ENCODE measurements at regions not wholly inside any gene's neighbourhood (a gene's known extent, or its start where the extent isn't known, plus 50 kb on each side); places are given as distances from the start of the nearest gene placed in this dataset.
"Not testable (repeated sequence)": the region's sequence is repeated elsewhere in the genome, so short reads cannot be mapped to it uniquely, and the experiment has no call there.

DNA sequence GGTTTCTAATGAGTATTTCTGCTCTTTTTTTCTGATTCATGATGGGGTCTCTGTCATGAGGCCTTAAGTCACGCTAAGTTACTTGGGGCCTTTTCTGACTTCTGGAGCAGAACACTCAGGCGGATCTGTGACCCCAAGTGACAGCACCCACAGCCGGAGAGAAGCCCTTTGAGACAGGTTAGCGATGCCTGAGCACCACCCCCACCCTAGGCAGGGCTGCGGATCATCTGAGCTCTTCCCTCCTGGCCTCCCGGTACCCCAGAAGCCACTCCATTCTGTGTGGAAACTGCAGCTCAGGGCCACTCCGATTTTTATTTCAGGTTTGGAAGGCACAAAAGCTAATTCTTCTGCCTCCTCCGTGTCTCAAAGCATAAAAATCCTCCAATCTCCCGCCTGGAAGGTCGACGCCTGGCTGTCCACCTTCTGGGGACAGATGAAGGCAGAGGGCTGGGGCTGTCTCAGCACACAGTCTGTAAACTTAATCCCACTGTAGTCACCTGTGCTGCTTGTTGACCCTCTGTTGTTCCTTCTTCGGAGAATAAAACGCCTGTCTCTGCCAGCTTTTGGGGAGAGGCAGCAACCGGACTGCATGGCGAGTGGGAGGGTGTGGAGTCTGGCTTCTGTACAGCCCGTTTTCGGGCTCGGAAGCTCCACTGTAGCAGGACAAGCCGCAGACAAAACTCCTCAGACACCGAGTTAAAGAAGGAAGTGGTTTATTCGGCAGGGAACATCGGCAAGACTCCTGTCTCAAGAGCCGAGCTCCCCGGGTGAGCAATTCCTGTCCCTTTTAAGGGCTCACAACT, 88.8 kb downstream of the SPRY4 start:
- TF ChIP-seq, protein P1, sequence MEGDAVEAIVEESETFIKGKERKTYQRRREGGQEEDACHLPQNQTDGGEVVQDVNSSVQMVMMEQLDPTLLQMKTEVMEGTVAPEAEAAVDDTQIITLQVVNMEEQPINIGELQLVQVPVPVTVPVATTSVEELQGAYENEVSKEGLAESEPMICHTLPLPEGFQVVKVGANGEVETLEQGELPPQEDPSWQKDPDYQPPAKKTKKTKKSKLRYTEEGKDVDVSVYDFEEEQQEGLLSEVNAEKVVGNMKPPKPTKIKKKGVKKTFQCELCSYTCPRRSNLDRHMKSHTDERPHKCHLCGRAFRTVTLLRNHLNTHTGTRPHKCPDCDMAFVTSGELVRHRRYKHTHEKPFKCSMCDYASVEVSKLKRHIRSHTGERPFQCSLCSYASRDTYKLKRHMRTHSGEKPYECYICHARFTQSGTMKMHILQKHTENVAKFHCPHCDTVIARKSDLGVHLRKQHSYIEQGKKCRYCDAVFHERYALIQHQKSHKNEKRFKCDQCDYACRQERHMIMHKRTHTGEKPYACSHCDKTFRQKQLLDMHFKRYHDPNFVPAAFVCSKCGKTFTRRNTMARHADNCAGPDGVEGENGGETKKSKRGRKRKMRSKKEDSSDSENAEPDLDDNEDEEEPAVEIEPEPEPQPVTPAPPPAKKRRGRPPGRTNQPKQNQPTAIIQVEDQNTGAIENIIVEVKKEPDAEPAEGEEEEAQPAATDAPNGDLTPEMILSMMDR (IDR thresholded peaks at IDR 0.05), result no peak
- TF ChIP-seq POLR2AphosphoS5 (IDR thresholded peaks at IDR 0.05), result no peak
- TF ChIP-seq EP300 (IDR thresholded peaks at IDR 0.05), result no peak
- TF ChIP-seq POLR2A (IDR thresholded peaks at IDR 0.05), result no peak
- no peaks in the 10 kb centered on the region for H3K36me3 ChIP-seq
- WGBS, 5 donors, result 82 to 96% (median 84%) methylated on average over 23 to 24 of the region's 24 CpGs
- H3K4me3 ChIP-seq, result no peak overlapping the region
- H3K27ac ChIP-seq, result no peak overlapping the region
- no peaks in the 10 kb centered on the region for H3K27me3 ChIP-seq
- H3K9me3 ChIP-seq, result no peaks in the 10 kb centered on the region
- no peaks in the 10 kb centered on the region for H3K4me1 ChIP-seq
- DNase-seq, result no peak
- intact Hi-C loops (cut with DNase I; ENCODE audit: low total_unique reads), result no loop called here

DNA sequence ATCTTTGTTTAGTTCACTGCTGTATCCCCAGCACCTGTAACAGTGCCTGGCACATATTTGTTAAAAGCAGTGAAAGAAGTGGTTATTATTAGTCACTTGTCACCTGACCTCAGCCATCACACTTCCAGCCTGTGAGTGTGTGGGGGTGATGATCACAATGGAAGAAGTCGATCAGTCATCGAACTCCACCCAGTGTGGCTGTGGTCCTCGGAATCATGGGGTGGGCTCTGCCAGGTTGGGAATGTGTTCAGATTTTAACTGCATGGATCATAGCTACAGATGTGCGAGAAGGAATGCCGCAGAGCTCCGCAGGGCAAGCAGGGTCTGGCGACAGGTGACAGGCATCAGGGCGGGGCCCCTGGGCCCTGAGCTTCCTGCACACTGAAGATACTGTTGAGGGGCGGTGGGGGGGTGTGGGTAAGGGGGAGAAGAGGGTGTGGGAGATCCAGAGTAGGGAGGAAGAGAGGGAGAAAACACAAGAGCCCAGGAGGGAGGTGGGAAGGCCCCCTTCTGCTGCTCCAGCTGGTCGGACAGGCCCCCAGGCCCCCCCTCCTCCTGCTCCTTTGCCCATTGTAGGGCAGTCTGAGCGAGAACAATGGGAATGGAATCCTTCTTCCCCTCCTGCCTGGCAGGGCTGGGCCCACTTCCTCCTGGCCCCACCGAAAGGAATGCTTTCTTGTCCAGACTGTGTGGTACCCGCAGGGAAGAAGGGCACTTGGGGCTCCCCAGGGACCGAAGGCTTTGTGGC, 89.6 kb downstream of the SPRY4 start:
- no peaks in the 10 kb centered on the region for H3K4me1 ChIP-seq
- 43 to 65% (median 49%) methylated on average over 14 of the region's 14 CpGs for WGBS, 5 donors
- H3K9me3 ChIP-seq, result no peaks in the 10 kb centered on the region
- peak in 1 of 2 donors; percentile 60 for DNase-seq
- no peak overlapping the region for H3K27ac ChIP-seq
- no peaks in the 10 kb centered on the region for H3K27me3 ChIP-seq
- no peak for TF ChIP-seq POLR2A (IDR thresholded peaks at IDR 0.05)
- no peak for TF ChIP-seq POLR2AphosphoS5 (IDR thresholded peaks at IDR 0.05)
- TF ChIP-seq, protein P1 (IDR thresholded peaks at IDR 0.05), result no peak
- TF ChIP-seq EP300 (IDR thresholded peaks at IDR 0.05), result no peak
- H3K36me3 ChIP-seq, result no peaks in the 10 kb centered on the region
- no peak overlapping the region for H3K4me3 ChIP-seq
- intact Hi-C loops (cut with DNase I; ENCODE audit: low total_unique reads), result no loop called here

DNA sequence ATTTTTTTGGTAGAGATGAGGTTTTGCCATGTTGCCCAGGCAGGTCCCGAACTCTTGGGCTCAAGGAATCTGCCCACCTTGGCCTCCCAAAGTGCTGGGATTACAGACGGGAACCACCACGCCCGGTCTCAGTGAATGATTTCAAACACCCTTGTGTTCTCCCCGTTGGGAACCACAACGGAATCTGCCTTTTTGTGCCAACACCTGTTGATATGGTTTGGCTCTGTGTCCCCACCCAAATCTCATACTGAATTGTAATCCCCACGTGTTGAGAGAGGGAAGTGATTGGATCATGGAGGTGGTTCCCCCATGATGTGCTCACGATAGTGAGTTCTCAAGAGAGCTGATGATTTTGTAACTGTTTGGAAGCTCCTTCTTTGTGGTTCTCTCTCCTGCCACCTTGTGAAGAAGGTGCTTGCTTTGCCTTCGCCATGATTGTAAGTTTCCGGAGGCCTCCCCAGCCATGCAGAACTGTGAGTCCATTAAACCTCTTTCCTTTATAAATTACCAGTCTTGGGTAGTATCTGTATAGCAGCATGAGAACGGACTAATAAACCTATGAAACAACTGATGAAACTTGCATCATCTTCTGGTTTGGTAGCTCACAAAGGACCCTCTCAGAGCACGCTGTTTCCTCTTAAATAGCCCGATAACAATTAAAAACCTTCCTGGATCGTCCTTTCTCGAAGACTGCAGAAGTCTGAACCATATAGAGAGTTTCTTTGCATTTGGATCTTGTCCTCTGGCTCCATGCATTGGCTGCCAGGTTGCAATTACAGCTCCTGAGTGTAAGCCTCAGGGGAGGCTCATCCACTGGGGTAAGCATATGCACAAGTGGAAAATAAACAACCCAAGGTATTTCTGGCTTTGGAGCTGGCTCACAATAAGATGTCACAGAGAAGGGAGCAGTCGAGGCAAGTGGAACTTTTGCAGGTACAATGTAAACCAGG, 91.5 kb downstream of the SPRY4 start:
- H3K4me3 ChIP-seq, result no peak overlapping the region
- no peak overlapping the region for H3K27ac ChIP-seq
- intact Hi-C loops (cut with DNase I; ENCODE audit: low total_unique reads), result no loop called here
- H3K4me1 ChIP-seq, result no peaks in the 10 kb centered on the region
- no peaks in the 10 kb centered on the region for H3K9me3 ChIP-seq
- no peaks in the 10 kb centered on the region for H3K27me3 ChIP-seq
- TF ChIP-seq POLR2A (IDR thresholded peaks at IDR 0.05) (no peak), POLR2AphosphoS5 (IDR thresholded peaks at IDR 0.05) (no peak), EP300 (IDR thresholded peaks at IDR 0.05) (no peak)
- TF ChIP-seq, protein P1 (IDR thresholded peaks at IDR 0.05), result no peak
- DNase-seq, result no peak
- 80 to 85% (median 83%) methylated on average over 16 of the region's 16 CpGs for WGBS, 5 donors
- H3K36me3 ChIP-seq, result no peaks in the 10 kb centered on the region

DNA sequence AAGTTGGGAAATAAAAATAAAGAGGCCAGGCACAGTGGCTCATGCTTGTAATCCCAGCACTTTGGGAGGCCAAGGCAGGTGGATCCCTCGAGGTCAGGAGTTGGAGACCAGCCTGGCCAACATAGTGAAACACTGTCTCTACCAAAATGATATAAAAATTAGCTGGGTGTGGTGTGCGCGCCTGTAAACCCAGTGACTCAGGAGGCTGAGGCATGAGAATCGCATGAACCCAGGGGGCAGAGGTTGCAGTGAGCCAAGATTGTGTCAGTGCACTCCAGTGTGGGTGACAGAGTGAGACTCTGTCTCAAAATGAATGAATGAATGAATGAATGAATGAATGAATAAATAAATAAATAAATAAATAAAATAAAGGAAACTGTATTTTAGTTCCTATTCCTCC, 93.9 kb downstream of the SPRY4 start:
- WGBS, 5 donors, result 66 to 93% (median 89%) methylated on average over 4 of the region's 4 CpGs

More for the DNA sequence above, 93.9 kb downstream of the SPRY4 start:
- H3K27me3 ChIP-seq; DNase-seq; H3K36me3 ChIP-seq; H3K9me3 ChIP-seq; H3K27ac ChIP-seq; intact Hi-C loops (cut with DNase I; ENCODE audit: low total_unique reads); H3K4me3 ChIP-seq; H3K4me1 ChIP-seq: not testable (repeated sequence)

All from stomach (tissue), 8 donors.